Fibroblast of lung (primary cell): ENCODE measurements at regions not wholly inside any gene's neighbourhood (a gene's known extent, or its start where the extent isn't known, plus 50 kb on each side); places are given as distances from the start of the nearest gene placed in this dataset.

ENCODE experiments used
- EZH2 ChIP-seq: IDR thresholded peaks from 2 replicates; pipeline ENCODE4 v1.5.1; 2012; ENCODE audit warnings: low read length, control low read depth, mild to moderate bottlenecking; ENCODE audit errors: missing control alignments
- TF ChIP-seq, protein P1 (sequence below), 2 donors: IDR thresholded peaks in 1 of 2; conservative IDR thresholded peaks in 1 of 2; 1 replicate in 1 of 2; 2 replicates in 1 of 2; pipeline ENCODE4 v1.5.1; 2011 to 2012; ENCODE audit warnings: low read length in 2 of 2, control low read depth in 1 of 2, inconsistent platforms in 1 of 2, low read depth in 1 of 2, mild to moderate bottlenecking in 1 of 2

GRCh38 chr9:85172001-85172978 is 502.8 kb downstream of the NTRK2 start:
- TF ChIP-seq, protein P1, sequence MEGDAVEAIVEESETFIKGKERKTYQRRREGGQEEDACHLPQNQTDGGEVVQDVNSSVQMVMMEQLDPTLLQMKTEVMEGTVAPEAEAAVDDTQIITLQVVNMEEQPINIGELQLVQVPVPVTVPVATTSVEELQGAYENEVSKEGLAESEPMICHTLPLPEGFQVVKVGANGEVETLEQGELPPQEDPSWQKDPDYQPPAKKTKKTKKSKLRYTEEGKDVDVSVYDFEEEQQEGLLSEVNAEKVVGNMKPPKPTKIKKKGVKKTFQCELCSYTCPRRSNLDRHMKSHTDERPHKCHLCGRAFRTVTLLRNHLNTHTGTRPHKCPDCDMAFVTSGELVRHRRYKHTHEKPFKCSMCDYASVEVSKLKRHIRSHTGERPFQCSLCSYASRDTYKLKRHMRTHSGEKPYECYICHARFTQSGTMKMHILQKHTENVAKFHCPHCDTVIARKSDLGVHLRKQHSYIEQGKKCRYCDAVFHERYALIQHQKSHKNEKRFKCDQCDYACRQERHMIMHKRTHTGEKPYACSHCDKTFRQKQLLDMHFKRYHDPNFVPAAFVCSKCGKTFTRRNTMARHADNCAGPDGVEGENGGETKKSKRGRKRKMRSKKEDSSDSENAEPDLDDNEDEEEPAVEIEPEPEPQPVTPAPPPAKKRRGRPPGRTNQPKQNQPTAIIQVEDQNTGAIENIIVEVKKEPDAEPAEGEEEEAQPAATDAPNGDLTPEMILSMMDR (conservative IDR thresholded peaks at IDR 0.05 in 1 of 2, IDR thresholded peaks at IDR 0.05 in 1 of 2; ENCODE audit: low read depth in 1 of 2, low read length in 2 of 2): no peak
- no peak for TF ChIP-seq EZH2
